ENCODE measurements at regions not wholly inside any gene's neighbourhood (a gene's known extent, or its start where the extent isn't known, plus 50 kb on each side); places are given as distances from the start of the nearest gene placed in this dataset.

DNA sequence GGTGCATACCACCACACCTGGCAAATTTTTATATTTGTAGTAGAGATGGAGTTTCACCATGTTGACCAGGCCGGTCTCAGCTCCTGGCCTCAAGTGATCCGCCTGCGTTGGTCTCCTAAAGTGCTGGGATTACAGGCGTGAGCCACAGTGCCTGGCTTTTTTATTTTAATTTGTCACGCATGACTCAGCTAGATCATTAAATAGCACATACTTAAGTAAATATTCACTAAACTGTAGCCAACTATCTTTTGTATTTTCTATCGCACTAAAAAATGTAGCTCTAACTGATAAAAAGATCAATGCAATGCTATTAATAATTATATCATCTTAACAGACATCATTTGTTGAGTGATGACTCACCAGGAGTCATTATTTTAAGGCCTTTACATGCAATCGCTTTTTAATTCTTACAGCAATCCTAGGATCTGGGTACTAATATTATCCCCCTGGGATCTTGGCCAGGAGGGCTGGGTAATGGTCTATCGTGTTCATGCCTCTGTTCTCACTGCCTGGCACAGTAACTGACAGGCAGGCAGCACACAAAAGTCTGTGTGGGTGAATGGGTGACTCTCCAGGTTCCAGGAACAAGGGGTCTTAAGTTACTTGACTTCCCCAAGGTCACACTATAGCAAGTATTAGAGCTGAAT lies 693.5 kb upstream of the EEF2KMT start:
- H3K79me2 ChIP-seq (replicated peaks; ENCODE audit: insufficient read depth) = no peaks in the 10 kb centered on the region
- H3K4me1 ChIP-seq (ENCODE audit: insufficient read depth) = no peaks in the 10 kb centered on the region
- peak overlapping the region; percentile 85; the same call in 1 of the 2 replicates for H3K27ac Mint-ChIP-seq
- H3K9me2 ChIP-seq (ENCODE audit: insufficient read depth) = no peaks in the 10 kb centered on the region
- H3K27me3 Mint-ChIP-seq (ENCODE audit: insufficient read depth, low read depth, poor library complexity) = peaks cover 10% of the 10 kb centered on the region
- H3K4me3 ChIP-seq = no peak overlapping the region
- no peak overlapping the region for H3K27ac ChIP-seq (ENCODE audit: low read depth)
- H3F3A ChIP-seq (replicated peaks; ENCODE audit: low read depth) = no peaks in the 10 kb centered on the region
- no peaks in the 10 kb centered on the region; the same call in 2 of the 3 replicates for H3K9me3 Mint-ChIP-seq
- ATAC-seq (no peak), DNase-seq (ENCODE audit: low spot score) (no peak)
- peaks cover 38% of the 10 kb centered on the region for H3K4me1 Mint-ChIP-seq
- no peaks in the 10 kb centered on the region for H3K27me3 ChIP-seq (ENCODE audit: insufficient read depth)
- no peak for TF ChIP-seq POLR2AphosphoS5 (IDR thresholded peaks at IDR 0.05; ENCODE audit: low read depth)
- TF ChIP-seq ZNF114 (CRISPR knock-in tag; IDR thresholded peaks at IDR 0.05) = no peak
- no peak for TF ChIP-seq EZH2phosphoT487 (IDR thresholded peaks at IDR 0.05; ENCODE audit: unreplicated experiment)
- TF ChIP-seq ZNF331 (CRISPR knock-in tag; IDR thresholded peaks at IDR 0.05; ENCODE audit: low read depth) = no peak
- H2AFZ ChIP-seq = no peak overlapping the region
- H3K36me3 Mint-ChIP-seq (ENCODE audit: low read depth) = no peaks in the 10 kb centered on the region
- H3K4me2 ChIP-seq = no peak overlapping the region
- H3K4me3 Mint-ChIP-seq = no peak overlapping the region
- no peaks in the 10 kb centered on the region for H3K36me3 ChIP-seq (ENCODE audit: insufficient read depth)
- no peaks in the 10 kb centered on the region for H4K20me1 ChIP-seq (replicated peaks; ENCODE audit: insufficient read depth)

DNA sequence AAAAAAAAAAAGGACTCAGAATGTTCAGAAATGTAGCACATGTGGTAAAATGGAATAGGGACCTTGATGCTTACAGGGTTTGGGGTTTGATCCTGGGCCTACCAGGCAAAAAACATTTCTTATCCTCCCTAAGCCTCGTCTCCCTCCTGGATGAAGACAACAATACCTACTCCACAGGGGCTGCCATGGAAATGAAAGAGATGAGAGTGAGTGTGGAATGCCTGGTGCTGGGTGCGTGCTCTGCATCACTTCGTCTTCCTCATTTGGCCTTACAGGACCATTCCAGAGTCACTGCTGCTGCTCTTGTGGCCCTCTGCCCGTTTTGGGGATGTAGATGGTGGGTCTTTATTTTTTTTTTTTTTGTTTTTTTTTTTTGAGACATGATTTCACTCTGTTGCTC lies 692.9 kb upstream of the EEF2KMT start:
- H3K27ac ChIP-seq (ENCODE audit: low read depth) = no peak overlapping the region
- H3K9me3 Mint-ChIP-seq = no peaks in the 10 kb centered on the region; the same call in 2 of the 3 replicates
- TF ChIP-seq POLR2AphosphoS5 (IDR thresholded peaks at IDR 0.05; ENCODE audit: low read depth) = no peak
- TF ChIP-seq, protein P1, sequence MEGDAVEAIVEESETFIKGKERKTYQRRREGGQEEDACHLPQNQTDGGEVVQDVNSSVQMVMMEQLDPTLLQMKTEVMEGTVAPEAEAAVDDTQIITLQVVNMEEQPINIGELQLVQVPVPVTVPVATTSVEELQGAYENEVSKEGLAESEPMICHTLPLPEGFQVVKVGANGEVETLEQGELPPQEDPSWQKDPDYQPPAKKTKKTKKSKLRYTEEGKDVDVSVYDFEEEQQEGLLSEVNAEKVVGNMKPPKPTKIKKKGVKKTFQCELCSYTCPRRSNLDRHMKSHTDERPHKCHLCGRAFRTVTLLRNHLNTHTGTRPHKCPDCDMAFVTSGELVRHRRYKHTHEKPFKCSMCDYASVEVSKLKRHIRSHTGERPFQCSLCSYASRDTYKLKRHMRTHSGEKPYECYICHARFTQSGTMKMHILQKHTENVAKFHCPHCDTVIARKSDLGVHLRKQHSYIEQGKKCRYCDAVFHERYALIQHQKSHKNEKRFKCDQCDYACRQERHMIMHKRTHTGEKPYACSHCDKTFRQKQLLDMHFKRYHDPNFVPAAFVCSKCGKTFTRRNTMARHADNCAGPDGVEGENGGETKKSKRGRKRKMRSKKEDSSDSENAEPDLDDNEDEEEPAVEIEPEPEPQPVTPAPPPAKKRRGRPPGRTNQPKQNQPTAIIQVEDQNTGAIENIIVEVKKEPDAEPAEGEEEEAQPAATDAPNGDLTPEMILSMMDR (conservative IDR thresholded peaks at IDR 0.05; ENCODE audit: low read depth in 2 of 2) = no peak
- TF ChIP-seq JUNB (IDR thresholded peaks at IDR 0.05; ENCODE audit: unreplicated experiment) = no peak
- TF ChIP-seq, protein P2, sequence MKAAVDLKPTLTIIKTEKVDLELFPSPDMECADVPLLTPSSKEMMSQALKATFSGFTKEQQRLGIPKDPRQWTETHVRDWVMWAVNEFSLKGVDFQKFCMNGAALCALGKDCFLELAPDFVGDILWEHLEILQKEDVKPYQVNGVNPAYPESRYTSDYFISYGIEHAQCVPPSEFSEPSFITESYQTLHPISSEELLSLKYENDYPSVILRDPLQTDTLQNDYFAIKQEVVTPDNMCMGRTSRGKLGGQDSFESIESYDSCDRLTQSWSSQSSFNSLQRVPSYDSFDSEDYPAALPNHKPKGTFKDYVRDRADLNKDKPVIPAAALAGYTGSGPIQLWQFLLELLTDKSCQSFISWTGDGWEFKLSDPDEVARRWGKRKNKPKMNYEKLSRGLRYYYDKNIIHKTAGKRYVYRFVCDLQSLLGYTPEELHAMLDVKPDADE (IDR thresholded peaks at IDR 0.05) = no peak
- TF ChIP-seq STAT1 (IDR thresholded peaks at IDR 0.05; ENCODE audit: unreplicated experiment) = no peak
- TF ChIP-seq, protein P3, sequence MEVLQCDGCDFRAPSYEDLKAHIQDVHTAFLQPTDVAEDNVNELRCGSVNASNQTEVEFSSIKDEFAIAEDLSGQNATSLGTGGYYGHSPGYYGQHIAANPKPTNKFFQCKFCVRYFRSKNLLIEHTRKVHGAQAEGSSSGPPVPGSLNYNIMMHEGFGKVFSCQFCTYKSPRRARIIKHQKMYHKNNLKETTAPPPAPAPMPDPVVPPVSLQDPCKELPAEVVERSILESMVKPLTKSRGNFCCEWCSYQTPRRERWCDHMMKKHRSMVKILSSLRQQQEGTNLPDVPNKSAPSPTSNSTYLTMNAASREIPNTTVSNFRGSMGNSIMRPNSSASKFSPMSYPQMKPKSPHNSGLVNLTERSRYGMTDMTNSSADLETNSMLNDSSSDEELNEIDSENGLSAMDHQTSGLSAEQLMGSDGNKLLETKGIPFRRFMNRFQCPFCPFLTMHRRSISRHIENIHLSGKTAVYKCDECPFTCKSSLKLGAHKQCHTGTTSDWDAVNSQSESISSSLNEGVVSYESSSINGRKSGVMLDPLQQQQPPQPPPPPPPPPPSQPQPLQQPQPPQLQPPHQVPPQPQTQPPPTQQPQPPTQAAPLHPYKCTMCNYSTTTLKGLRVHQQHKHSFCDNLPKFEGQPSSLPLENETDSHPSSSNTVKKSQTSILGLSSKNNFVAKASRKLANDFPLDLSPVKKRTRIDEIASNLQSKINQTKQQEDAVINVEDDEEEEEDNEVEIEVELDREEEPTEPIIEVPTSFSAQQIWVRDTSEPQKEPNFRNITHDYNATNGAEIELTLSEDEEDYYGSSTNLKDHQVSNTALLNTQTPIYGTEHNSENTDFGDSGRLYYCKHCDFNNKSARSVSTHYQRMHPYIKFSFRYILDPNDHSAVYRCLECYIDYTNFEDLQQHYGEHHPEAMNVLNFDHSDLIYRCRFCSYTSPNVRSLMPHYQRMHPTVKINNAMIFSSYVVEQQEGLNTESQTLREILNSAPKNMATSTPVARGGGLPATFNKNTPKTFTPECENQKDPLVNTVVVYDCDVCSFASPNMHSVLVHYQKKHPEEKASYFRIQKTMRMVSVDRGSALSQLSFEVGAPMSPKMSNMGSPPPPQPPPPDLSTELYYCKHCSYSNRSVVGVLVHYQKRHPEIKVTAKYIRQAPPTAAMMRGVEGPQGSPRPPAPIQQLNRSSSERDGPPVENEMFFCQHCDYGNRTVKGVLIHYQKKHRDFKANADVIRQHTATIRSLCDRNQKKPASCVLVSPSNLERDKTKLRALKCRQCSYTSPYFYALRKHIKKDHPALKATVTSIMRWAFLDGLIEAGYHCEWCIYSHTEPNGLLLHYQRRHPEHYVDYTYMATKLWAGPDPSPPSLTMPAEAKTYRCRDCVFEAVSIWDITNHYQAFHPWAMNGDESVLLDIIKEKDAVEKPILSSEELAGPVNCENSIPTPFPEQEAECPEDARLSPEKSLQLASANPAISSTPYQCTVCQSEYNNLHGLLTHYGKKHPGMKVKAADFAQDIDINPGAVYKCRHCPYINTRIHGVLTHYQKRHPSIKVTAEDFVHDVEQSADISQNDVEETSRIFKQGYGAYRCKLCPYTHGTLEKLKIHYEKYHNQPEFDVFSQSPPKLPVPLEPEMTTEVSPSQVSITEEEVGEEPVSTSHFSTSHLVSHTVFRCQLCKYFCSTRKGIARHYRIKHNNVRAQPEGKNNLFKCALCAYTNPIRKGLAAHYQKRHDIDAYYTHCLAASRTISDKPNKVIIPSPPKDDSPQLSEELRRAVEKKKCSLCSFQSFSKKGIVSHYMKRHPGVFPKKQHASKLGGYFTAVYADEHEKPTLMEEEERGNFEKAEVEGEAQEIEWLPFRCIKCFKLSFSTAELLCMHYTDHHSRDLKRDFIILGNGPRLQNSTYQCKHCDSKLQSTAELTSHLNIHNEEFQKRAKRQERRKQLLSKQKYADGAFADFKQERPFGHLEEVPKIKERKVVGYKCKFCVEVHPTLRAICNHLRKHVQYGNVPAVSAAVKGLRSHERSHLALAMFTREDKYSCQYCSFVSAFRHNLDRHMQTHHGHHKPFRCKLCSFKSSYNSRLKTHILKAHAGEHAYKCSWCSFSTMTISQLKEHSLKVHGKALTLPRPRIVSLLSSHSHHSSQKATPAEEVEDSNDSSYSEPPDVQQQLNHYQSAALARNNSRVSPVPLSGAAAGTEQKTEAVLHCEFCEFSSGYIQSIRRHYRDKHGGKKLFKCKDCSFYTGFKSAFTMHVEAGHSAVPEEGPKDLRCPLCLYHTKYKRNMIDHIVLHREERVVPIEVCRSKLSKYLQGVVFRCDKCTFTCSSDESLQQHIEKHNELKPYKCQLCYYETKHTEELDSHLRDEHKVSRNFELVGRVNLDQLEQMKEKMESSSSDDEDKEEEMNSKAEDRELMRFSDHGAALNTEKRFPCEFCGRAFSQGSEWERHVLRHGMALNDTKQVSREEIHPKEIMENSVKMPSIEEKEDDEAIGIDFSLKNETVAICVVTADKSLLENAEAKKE (CRISPR knock-in tag; IDR thresholded peaks at IDR 0.05) = no peak
- TF ChIP-seq EZH2phosphoT487 (IDR thresholded peaks at IDR 0.05; ENCODE audit: unreplicated experiment) = no peak
- TF ChIP-seq ZNF114 (CRISPR knock-in tag; IDR thresholded peaks at IDR 0.05) = no peak
- TF ChIP-seq EZH2 (IDR thresholded peaks at IDR 0.05; ENCODE audit: low read depth, unreplicated experiment) = no peak
- TF ChIP-seq ZNF331 (CRISPR knock-in tag; IDR thresholded peaks at IDR 0.05; ENCODE audit: low read depth) = no peak

More for the DNA sequence above, 692.9 kb upstream of the EEF2KMT start:
- Histone ChIP-seq H3K4me2 (no peak overlapping the region), H4K20me1 (replicated peaks; ENCODE audit: insufficient read depth) (no peaks in the 10 kb centered on the region), H3K79me2 (replicated peaks; ENCODE audit: insufficient read depth) (no peaks in the 10 kb centered on the region), H3K4me3 (no peak overlapping the region), H3K4me1 (ENCODE audit: insufficient read depth) (no peaks in the 10 kb centered on the region), H2AFZ (no peak overlapping the region), H3K36me3 (ENCODE audit: insufficient read depth) (no peaks in the 10 kb centered on the region), H3K9me2 (ENCODE audit: insufficient read depth) (no peaks in the 10 kb centered on the region), H3F3A (replicated peaks; ENCODE audit: low read depth) (no peaks in the 10 kb centered on the region), H3K27me3 (ENCODE audit: insufficient read depth) (no peaks in the 10 kb centered on the region)
- H3K4me3 Mint-ChIP-seq = no peak overlapping the region
- H3K27ac Mint-ChIP-seq = no peak overlapping the region
- ATAC-seq = peak; percentile 77
- DNase-seq (ENCODE audit: low spot score) = peak; percentile 13
- H3K36me3 Mint-ChIP-seq (ENCODE audit: low read depth) = no peaks in the 10 kb centered on the region
- peaks cover 32% of the 10 kb centered on the region for H3K4me1 Mint-ChIP-seq
- H3K27me3 Mint-ChIP-seq (ENCODE audit: insufficient read depth, low read depth, poor library complexity) = peaks cover 10% of the 10 kb centered on the region
